Gastrocnemius medialis (tissue), 4 donors: ENCODE measurements at regions not wholly inside any gene's neighbourhood (a gene's known extent, or its start where the extent isn't known, plus 50 kb on each side); places are given as distances from the start of the nearest gene placed in this dataset.

ENCODE experiments used
- ATAC-seq, 2 donors: fragments of 150-250 bp; one replicate each; pipeline ENCODE4 v1.9.1; 2016
- DNase-seq, 2 donors: peaks; one replicate each; pipeline ENCODE4 v3.0.0-alpha.2; 2019
- H3K27ac ChIP-seq, 4 donors: fragments of 200-600 bp; sonication (generic); 1 replicate in 1 of 4; 2 replicates in 3 of 4; pipeline ENCODE4 v1.5.1; 2016 to 2018; ENCODE audit warnings: mild to moderate bottlenecking in 2 of 4, moderate library complexity in 1 of 4
- H3K27me3 ChIP-seq, 3 donors: fragments of 200-600 bp; sonication (generic) in 2 of 3; 1 replicate in 1 of 3; 2 replicates in 2 of 3; pipeline versions ENCODE4 v1.5.1 to v1.6.0; 2016 to 2019; ENCODE audit warnings: mild to moderate bottlenecking in 1 of 3, moderate library complexity in 1 of 3
- H3K36me3 ChIP-seq, 2 donors: fragments of 200-600 bp; sonication (generic) in 1 of 2; one replicate each; pipeline ENCODE4 v1.5.1; 2017 to 2018
- H3K4me1 ChIP-seq, 2 donors: fragments of 200-600 bp; sonication (generic) in 1 of 2; one replicate each; pipeline ENCODE4 v1.5.1; 2016 to 2017; ENCODE audit warnings: mild to moderate bottlenecking in 2 of 2
- H3K4me3 ChIP-seq, 4 donors: fragments of 200-600 bp; sonication (generic) in 3 of 4; 1 replicate in 1 of 4; 2 replicates in 3 of 4; pipeline ENCODE4 v1.5.1; 2016 to 2019; ENCODE audit warnings: mild to moderate bottlenecking in 2 of 4
- H3K9me3 ChIP-seq, 3 donors: fragments of 200-600 bp; sonication (generic) in 2 of 3; 1 replicate in 1 of 3; 2 replicates in 2 of 3; pipeline ENCODE4 v1.5.1; 2016 to 2019
- POLR2A ChIP-seq, 2 donors: fragments of 450-650 bp; IDR thresholded peaks; one replicate each; pipeline ENCODE4 v1.6.1; 2017; ENCODE audit warnings: antibody characterized with exemption in 2 of 2, mild to moderate bottlenecking in 2 of 2, moderate library complexity in 2 of 2
- in situ Hi-C, 4 donors: fragments of 200-750 bp; cut with MboI; loops; one replicate each; pipeline versions ENCODE4 v1.15.0 to v1.8.0; 2017; ENCODE audit warnings: low sequenced_read_pairs in 4 of 4
- intact Hi-C: fragments of 100-400 bp; cut with DNase I; formaldehyde crosslinking; loops from one replicate; pipeline ENCODE4 v1.15.1; 2023; ENCODE audit warnings: low total_unique reads
- TF ChIP-seq, protein P1 (sequence below), 5 experiments: fragments of 450-650 bp in 3 of 5; fragments of 200-600 bp in 2 of 5; sonication (generic) in 2 of 5; IDR thresholded peaks in 4 of 5; conservative IDR thresholded peaks in 1 of 5; 1 replicate in 4 of 5; 2 replicates in 1 of 5; pipeline ENCODE4 v1.5.1; 2016 to 2019; ENCODE audit warnings: antibody characterized with exemption in 5 of 5, mild to moderate bottlenecking in 3 of 5, moderate library complexity in 3 of 5

- H3K27me3 ChIP-seq: peaks cover 54 to 63% (median 57%) of the 10 kb centered on the region in 3 donors
- ATAC-seq (no peak), DNase-seq (no peak)
- intact Hi-C loops: no loop called here
- H3K9me3 ChIP-seq: no peaks in the 10 kb centered on the region
- no peaks in the 10 kb centered on the region for H3K4me1 ChIP-seq
- no peak overlapping the region for H3K27ac ChIP-seq
- in situ Hi-C loops: no loop called here
- H3K4me3 ChIP-seq: no peak overlapping the region
- no peaks in the 10 kb centered on the region for H3K36me3 ChIP-seq
- TF ChIP-seq POLR2A (IDR thresholded peaks at IDR 0.05): no peak
- TF ChIP-seq, protein P1, sequence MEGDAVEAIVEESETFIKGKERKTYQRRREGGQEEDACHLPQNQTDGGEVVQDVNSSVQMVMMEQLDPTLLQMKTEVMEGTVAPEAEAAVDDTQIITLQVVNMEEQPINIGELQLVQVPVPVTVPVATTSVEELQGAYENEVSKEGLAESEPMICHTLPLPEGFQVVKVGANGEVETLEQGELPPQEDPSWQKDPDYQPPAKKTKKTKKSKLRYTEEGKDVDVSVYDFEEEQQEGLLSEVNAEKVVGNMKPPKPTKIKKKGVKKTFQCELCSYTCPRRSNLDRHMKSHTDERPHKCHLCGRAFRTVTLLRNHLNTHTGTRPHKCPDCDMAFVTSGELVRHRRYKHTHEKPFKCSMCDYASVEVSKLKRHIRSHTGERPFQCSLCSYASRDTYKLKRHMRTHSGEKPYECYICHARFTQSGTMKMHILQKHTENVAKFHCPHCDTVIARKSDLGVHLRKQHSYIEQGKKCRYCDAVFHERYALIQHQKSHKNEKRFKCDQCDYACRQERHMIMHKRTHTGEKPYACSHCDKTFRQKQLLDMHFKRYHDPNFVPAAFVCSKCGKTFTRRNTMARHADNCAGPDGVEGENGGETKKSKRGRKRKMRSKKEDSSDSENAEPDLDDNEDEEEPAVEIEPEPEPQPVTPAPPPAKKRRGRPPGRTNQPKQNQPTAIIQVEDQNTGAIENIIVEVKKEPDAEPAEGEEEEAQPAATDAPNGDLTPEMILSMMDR (IDR thresholded peaks at IDR 0.05 in 4 of 5, conservative IDR thresholded peaks at IDR 0.05 in 1 of 5): no peak
Measured at GRCh38 chr16:86199871-86200695, 301.1 kb downstream of the IRF8 start.

GRCh38 chr16:86200722-86201121, 301.8 kb downstream of the IRF8 start:
- peaks cover 48 to 57% (median 56%) of the 10 kb centered on the region in 3 donors for H3K27me3 ChIP-seq
- no peak overlapping the region for H3K27ac ChIP-seq
- H3K36me3 ChIP-seq: no peaks in the 10 kb centered on the region
- no peak overlapping the region for H3K4me3 ChIP-seq
- in situ Hi-C loops (no loop called here), intact Hi-C loops (no loop called here)
- ATAC-seq: no peak
- DNase-seq: no peak
- no peaks in the 10 kb centered on the region for H3K9me3 ChIP-seq
- TF ChIP-seq, protein P1 (IDR thresholded peaks at IDR 0.05 in 4 of 5, conservative IDR thresholded peaks at IDR 0.05 in 1 of 5): no peak
- TF ChIP-seq POLR2A (IDR thresholded peaks at IDR 0.05): no peak
- H3K4me1 ChIP-seq: no peaks in the 10 kb centered on the region

GRCh38 chr16:86201746-86202145, 302.8 kb downstream of the IRF8 start:
- no peak overlapping the region for H3K4me3 ChIP-seq
- intact Hi-C loops (no loop called here), in situ Hi-C loops (no loop called here)
- H3K27ac ChIP-seq: no peak overlapping the region
- TF ChIP-seq, protein P1 (IDR thresholded peaks at IDR 0.05 in 4 of 5, conservative IDR thresholded peaks at IDR 0.05 in 1 of 5): no peak
- no peak for TF ChIP-seq POLR2A (IDR thresholded peaks at IDR 0.05)
- no peak for DNase-seq
- no peaks in the 10 kb centered on the region for H3K36me3 ChIP-seq
- H3K4me1 ChIP-seq: no peaks in the 10 kb centered on the region
- ATAC-seq: no peak
- H3K9me3 ChIP-seq: no peaks in the 10 kb centered on the region
- peaks cover 44 to 47% (median 46%) of the 10 kb centered on the region in 3 donors for H3K27me3 ChIP-seq

DNA sequence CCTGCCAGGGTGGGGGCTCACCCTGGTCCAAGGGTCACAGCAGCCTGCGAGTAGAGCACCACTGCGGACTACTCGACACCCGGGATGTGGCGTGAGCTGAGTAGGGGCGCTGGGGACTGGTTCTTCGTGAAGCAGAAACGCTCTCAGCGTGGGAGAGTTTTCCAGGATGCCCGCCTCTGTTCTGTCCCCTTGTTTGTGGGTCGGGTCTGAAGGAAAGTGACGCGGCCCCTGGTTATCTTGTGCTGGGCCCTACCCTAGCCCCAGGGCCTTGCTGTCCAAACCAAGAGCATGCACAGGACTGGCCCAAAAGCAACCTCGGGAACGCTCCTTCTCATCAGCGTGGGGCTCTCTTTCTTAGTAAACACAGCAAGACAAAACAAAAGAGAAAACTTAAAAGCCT, 303.3 kb downstream of the IRF8 start:
- no peak overlapping the region for H3K27ac ChIP-seq
- H3K4me1 ChIP-seq: no peaks in the 10 kb centered on the region
- no peak for ATAC-seq
- H3K27me3 ChIP-seq: peaks cover 40 to 41% (median 41%) of the 10 kb centered on the region in 3 donors
- H3K9me3 ChIP-seq: no peaks in the 10 kb centered on the region
- intact Hi-C loops (no loop called here), in situ Hi-C loops (no loop called here)
- DNase-seq: no peak
- TF ChIP-seq, protein P1 (IDR thresholded peaks at IDR 0.05 in 4 of 5, conservative IDR thresholded peaks at IDR 0.05 in 1 of 5): no peak
- TF ChIP-seq POLR2A (IDR thresholded peaks at IDR 0.05): no peak
- H3K4me3 ChIP-seq: no peak overlapping the region
- no peaks in the 10 kb centered on the region for H3K36me3 ChIP-seq
